ENCODE measurements at regions not wholly inside any gene's neighbourhood (a gene's known extent, or its start where the extent isn't known, plus 50 kb on each side); places are given as distances from the start of the nearest gene placed in this dataset.

GRCh38 chr2:192886636-192887035 lies 691.9 kb upstream of the TMEFF2 start:
- ChIA-PET POLR2A (no interaction called here), CTCF (no interaction called here)
- Histone ChIP-seq H4K20me1 (replicated peaks; ENCODE audit: control insufficient read depth, extremely low read depth, insufficient read depth, low read length) (no peaks in the 10 kb centered on the region), H3K36me3 (ENCODE audit: control insufficient read depth in 2 of 2, extremely low read depth in 1 of 2, insufficient read depth in 2 of 2, low read length in 2 of 2) (no peaks in the 10 kb centered on the region), H3K4me2 (ENCODE audit: insufficient read depth, low read length) (no peak overlapping the region), H3K9me1 (replicated peaks; ENCODE audit: control insufficient read depth, extremely low read depth, insufficient read depth, low read length) (no peaks in the 10 kb centered on the region), H2AFZ (ENCODE audit: low read depth, low read length) (no peak overlapping the region), H3K79me2 (ENCODE audit: control insufficient read depth, insufficient read depth, low read length) (no peaks in the 10 kb centered on the region), H3K27ac (ENCODE audit: insufficient read depth, low read depth, low read length) (no peak overlapping the region), H3K4me1 (ENCODE audit: control insufficient read depth, extremely low read depth, insufficient read depth, low read length) (no peaks in the 10 kb centered on the region), H3K9me3 (replicated peaks; ENCODE audit: control insufficient read depth, insufficient read depth, low read length) (peaks cover 5% of the 10 kb centered on the region), H3K27me3 (ENCODE audit: control insufficient read depth in 2 of 2, insufficient read depth in 2 of 2, low read length in 2 of 2) (no peaks in the 10 kb centered on the region), H3K9ac (replicated peaks; ENCODE audit: extremely low read depth, insufficient read depth, low read length) (no peak overlapping the region), H3K4me3 (replicated peaks in 1 of 3; ENCODE audit: insufficient read depth in 1 of 3, low read depth in 1 of 3, low read length in 3 of 3) (no peak overlapping the region)
- dilution Hi-C loops (cut with MboI; ENCODE audit: extremely low pct_ligation_motif_present, low sequenced_read_pairs) (no loop called here), intact Hi-C loops (cut with micrococcal nuclease) (no loop called here)
- FAIRE-seq (no peak), DNase-seq (ENCODE audit: low read depth, low spot score) (no peak)
- no TSS peak for BruUV-seq (replicated peaks)
- no peak for TF ChIP-seq POLR2AphosphoS5 (IDR thresholded peaks at IDR 0.05; ENCODE audit: insufficient read depth, low read depth, low read length)
- TF ChIP-seq POLR2A (IDR thresholded peaks at IDR 0.05; ENCODE audit: low read depth, low read length) = no peak
- no peak for TF ChIP-seq MYC (IDR thresholded peaks at IDR 0.05; ENCODE audit: low read depth, low read length)
- no peak for TF ChIP-seq JUN (IDR thresholded peaks at IDR 0.05; ENCODE audit: borderline replicate concordance, insufficient read depth, insufficient read length, low read depth)
- TF ChIP-seq FOS (IDR thresholded peaks at IDR 0.05; ENCODE audit: borderline replicate concordance, insufficient read depth, low read length) = no peak
- TF ChIP-seq MAX (IDR thresholded peaks at IDR 0.05; ENCODE audit: insufficient read depth, insufficient read length) = no peak
- no peak for TF ChIP-seq GATA2 (IDR thresholded peaks at IDR 0.05; ENCODE audit: insufficient read depth, insufficient read length, low read depth, low read length)
- no peak for TF ChIP-seq CTCF (IDR thresholded peaks at IDR 0.05; ENCODE audit: extremely low read depth in 1 of 2, insufficient read depth in 1 of 2, low read depth in 1 of 2, low read length in 2 of 2)
- TF ChIP-seq EZH2 (IDR thresholded peaks at IDR 0.05; ENCODE audit: borderline replicate concordance, low read depth, low read length, severe bottlenecking) = no peak

All from endothelial cell of umbilical vein (primary cell).